ENCODE measurements at regions not wholly inside any gene's neighbourhood (a gene's known extent, or its start where the extent isn't known, plus 50 kb on each side); places are given as distances from the start of the nearest gene placed in this dataset.

- TF ChIP-seq CTCF (IDR thresholded peaks at IDR 0.05 in 8 of 11, conservative IDR thresholded peaks at IDR 0.05 in 3 of 11) (no peak), POLR2AphosphoS5 (IDR thresholded peaks at IDR 0.05) (no peak)
Observed at GRCh38 chr4:179595671-179596410, 2153.6 kb upstream of the AGA start.
